A549 (cell line): ENCODE measurements at regions not wholly inside any gene's neighbourhood (a gene's known extent, or its start where the extent isn't known, plus 50 kb on each side); places are given as distances from the start of the nearest gene placed in this dataset.

Experiments used
- CBX8 ChIP-seq: fragments of 200-600 bp; sonication (generic); IDR thresholded peaks from 2 replicates; pipeline ENCODE4 v1.6.1; 2016
- CHD4 ChIP-seq: fragments of 200-600 bp; sonication (generic); IDR thresholded peaks from 2 replicates; pipeline ENCODE4 v1.6.1; 2016; ENCODE audit warnings: antibody characterized with exemption, mild to moderate bottlenecking, borderline replicate concordance
- EP300 ChIP-seq, 2 experiments: fragments of >200 bp; sonication (Bioruptor Twin); formaldehyde crosslinking; IDR thresholded peaks; 2 replicates in 1 of 2; 3 replicates in 1 of 2; pipeline ENCODE4 v1.6.1; 2016 to 2017
- FOSL2 ChIP-seq, 2 experiments: fragments of 450-650 bp in 1 of 2; fragments of >200 bp in 1 of 2; sonication (Bioruptor Twin) in 1 of 2; formaldehyde crosslinking; IDR thresholded peaks; 2 replicates each; pipeline versions ENCODE4 v1.5.0 to v1.6.1; 2016 to 2020; ENCODE audit warnings: mild to moderate bottlenecking in 1 of 2, moderate library complexity in 1 of 2
- HDAC2 ChIP-seq: fragments of 200-600 bp; sonication (generic); IDR thresholded peaks from 2 replicates; pipeline ENCODE4 v1.6.1; 2016
- POLR2A ChIP-seq: IDR thresholded peaks from 2 replicates; pipeline ENCODE4 v1.6.1; 2012; ENCODE audit warnings: mild to moderate bottlenecking, low read length
- RFX5 ChIP-seq: fragments of 450-650 bp; IDR thresholded peaks from 2 replicates; pipeline ENCODE4 v1.7.1; 2014; ENCODE audit warnings: antibody characterized with exemption, mild to moderate bottlenecking, moderate library complexity
- SREBF2 ChIP-seq: fragments of 450-650 bp; IDR thresholded peaks from 2 replicates; pipeline ENCODE4 v1.6.1; 2014; ENCODE audit warnings: mild to moderate bottlenecking, moderate library complexity
- TF ChIP-seq, protein P1 (sequence below): fragments of >200 bp; sonication (Bioruptor Twin); formaldehyde crosslinking; IDR thresholded peaks from 3 replicates; pipeline ENCODE4 v1.5.1; 2016
- TF ChIP-seq, protein P2 (sequence below): fragments of 250-450 bp; sonication (Bioruptor Pico); IDR thresholded peaks from 2 replicates; pipeline ENCODE4 v1.5.0; 2020; ENCODE audit warnings: low read depth, mild to moderate bottlenecking, moderate library complexity
- TF ChIP-seq, protein P3 (sequence below): IDR thresholded peaks from 2 replicates; pipeline ENCODE4 v1.6.1; 2012

DNA sequence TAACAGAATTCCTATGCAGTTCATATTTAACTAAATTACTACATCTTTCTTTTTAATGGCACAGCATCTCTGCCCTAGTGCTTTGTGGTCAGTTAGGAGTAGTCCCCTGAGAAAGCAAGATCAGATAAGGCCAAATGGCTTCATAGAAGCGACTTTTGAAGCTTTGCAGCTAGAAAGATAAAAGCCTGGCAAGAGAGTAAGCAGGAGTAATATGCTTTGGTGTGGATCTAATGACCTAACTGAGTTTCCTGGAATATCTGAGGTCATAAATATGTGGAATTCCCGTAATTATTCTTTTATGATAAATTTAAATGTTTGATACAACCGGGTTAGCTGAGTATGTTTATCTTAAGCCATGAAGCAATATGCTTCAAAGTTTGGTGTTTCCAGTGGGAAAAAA lies 374.9 kb upstream of the LRRC3B start:
- TF ChIP-seq, protein P1, sequence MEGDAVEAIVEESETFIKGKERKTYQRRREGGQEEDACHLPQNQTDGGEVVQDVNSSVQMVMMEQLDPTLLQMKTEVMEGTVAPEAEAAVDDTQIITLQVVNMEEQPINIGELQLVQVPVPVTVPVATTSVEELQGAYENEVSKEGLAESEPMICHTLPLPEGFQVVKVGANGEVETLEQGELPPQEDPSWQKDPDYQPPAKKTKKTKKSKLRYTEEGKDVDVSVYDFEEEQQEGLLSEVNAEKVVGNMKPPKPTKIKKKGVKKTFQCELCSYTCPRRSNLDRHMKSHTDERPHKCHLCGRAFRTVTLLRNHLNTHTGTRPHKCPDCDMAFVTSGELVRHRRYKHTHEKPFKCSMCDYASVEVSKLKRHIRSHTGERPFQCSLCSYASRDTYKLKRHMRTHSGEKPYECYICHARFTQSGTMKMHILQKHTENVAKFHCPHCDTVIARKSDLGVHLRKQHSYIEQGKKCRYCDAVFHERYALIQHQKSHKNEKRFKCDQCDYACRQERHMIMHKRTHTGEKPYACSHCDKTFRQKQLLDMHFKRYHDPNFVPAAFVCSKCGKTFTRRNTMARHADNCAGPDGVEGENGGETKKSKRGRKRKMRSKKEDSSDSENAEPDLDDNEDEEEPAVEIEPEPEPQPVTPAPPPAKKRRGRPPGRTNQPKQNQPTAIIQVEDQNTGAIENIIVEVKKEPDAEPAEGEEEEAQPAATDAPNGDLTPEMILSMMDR, result no peak
- no peak for TF ChIP-seq RFX5
- TF ChIP-seq SREBF2, result no peak
- TF ChIP-seq CBX8, result no peak
- no peak for TF ChIP-seq CHD4
- TF ChIP-seq, protein P2, sequence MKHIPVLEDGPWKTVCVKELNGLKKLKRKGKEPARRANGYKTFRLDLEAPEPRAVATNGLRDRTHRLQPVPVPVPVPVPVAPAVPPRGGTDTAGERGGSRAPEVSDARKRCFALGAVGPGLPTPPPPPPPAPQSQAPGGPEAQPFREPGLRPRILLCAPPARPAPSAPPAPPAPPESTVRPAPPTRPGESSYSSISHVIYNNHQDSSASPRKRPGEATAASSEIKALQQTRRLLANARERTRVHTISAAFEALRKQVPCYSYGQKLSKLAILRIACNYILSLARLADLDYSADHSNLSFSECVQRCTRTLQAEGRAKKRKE (CRISPR knock-in tag), result no peak
- no peak for TF ChIP-seq HDAC2
- no peak for TF ChIP-seq POLR2A
- TF ChIP-seq FOSL2 (IDR thresholded peaks at IDR 0.05), result no peak
- TF ChIP-seq FOSL2 (CRISPR knock-in tag; IDR thresholded peaks at IDR 0.05), result no peak
- no peak for TF ChIP-seq EP300 (IDR thresholded peaks at IDR 0.05)
- TF ChIP-seq, protein P3, sequence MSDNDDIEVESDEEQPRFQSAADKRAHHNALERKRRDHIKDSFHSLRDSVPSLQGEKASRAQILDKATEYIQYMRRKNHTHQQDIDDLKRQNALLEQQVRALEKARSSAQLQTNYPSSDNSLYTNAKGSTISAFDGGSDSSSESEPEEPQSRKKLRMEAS, result no peak
